ENCODE measurements at regions not wholly inside any gene's neighbourhood (a gene's known extent, or its start where the extent isn't known, plus 50 kb on each side); places are given as distances from the start of the nearest gene placed in this dataset.

- no peaks in the 10 kb centered on the region for H3K27me3 ChIP-seq (ENCODE audit: control insufficient read depth, insufficient read depth, low read length)
Measured at GRCh38 chr6:120147071-120147871, 797.7 kb upstream of the MAN1A1 start.

DNA sequence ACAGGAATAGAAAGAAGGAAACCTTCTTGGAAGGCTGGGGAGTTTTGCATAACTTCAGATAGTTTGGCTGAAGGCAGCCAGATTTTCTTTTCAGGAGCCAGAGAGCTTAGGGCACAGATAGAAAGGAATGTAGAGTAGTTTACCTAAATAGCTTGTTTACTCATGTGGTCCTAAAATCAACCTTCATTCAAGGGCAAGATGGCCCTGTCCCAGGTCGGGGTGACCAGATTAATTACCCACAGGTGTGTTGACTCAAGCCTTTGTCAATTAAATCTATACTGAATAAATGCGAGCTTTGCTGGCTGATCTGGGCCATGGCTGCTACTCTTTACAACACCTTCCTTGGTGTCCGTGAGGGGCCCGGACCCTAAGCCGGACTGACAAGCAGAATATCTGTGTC, 792.0 kb upstream of the MAN1A1 start:
- H3K27me3 ChIP-seq (ENCODE audit: control insufficient read depth, insufficient read depth, low read length): no peaks in the 10 kb centered on the region
- no peaks in the 10 kb centered on the region for H3K36me3 ChIP-seq (ENCODE audit: control insufficient read depth, low read depth, low read length)
- no peaks in the 10 kb centered on the region for H3K4me1 ChIP-seq (ENCODE audit: control insufficient read depth, low read depth, low read length)
- H3K9me3 ChIP-seq (ENCODE audit: control insufficient read depth, low read depth, low read length): no peaks in the 10 kb centered on the region
- no peak overlapping the region for H3K27ac ChIP-seq (ENCODE audit: low read length)
- H3K4me3 ChIP-seq (ENCODE audit: low read length): no peak overlapping the region
- no peak overlapping the region for H3K9ac ChIP-seq (ENCODE audit: low read length)

More at GRCh38 chr6:120147071-120147871, 797.7 kb upstream of the MAN1A1 start:
- H3K27ac ChIP-seq (ENCODE audit: low read length): no peak overlapping the region
- H3K9me3 ChIP-seq (ENCODE audit: control insufficient read depth, low read depth, low read length): no peaks in the 10 kb centered on the region
- H3K36me3 ChIP-seq (ENCODE audit: control insufficient read depth, low read depth, low read length): no peaks in the 10 kb centered on the region
- H3K4me1 ChIP-seq (ENCODE audit: control insufficient read depth, low read depth, low read length): no peaks in the 10 kb centered on the region
- H3K4me3 ChIP-seq (ENCODE audit: low read length): no peak overlapping the region
- H3K9ac ChIP-seq (ENCODE audit: low read length): no peak overlapping the region

DNA sequence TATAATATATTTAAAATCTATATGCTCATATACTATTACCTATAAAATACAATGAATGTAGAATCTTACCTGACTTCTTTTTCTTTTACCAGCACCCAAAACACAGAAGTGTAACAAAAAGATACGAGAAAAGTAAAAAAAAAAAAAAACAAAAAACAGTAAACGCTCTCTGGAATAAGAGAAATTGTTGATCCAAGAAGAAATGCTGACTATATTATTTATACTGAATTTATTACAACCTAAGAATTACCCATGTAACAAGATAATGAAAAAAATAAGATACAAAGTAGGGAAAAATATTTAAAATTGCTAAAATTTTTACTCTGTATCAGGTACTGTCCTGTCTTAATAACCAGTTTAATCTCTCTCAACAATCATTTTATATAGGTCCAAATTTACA, 787.9 kb upstream of the MAN1A1 start:
- no peaks in the 10 kb centered on the region for H3K27me3 ChIP-seq (ENCODE audit: control insufficient read depth, insufficient read depth, low read length)
- H3K9me3 ChIP-seq (ENCODE audit: control insufficient read depth, low read depth, low read length): no peaks in the 10 kb centered on the region
- H3K36me3 ChIP-seq (ENCODE audit: control insufficient read depth, low read depth, low read length): no peaks in the 10 kb centered on the region
- H3K4me3 ChIP-seq (ENCODE audit: low read length): no peak overlapping the region
- H3K9ac ChIP-seq (ENCODE audit: low read length): no peak overlapping the region
- H3K4me1 ChIP-seq (ENCODE audit: control insufficient read depth, low read depth, low read length): no peaks in the 10 kb centered on the region
- H3K27ac ChIP-seq (ENCODE audit: low read length): no peak overlapping the region

DNA sequence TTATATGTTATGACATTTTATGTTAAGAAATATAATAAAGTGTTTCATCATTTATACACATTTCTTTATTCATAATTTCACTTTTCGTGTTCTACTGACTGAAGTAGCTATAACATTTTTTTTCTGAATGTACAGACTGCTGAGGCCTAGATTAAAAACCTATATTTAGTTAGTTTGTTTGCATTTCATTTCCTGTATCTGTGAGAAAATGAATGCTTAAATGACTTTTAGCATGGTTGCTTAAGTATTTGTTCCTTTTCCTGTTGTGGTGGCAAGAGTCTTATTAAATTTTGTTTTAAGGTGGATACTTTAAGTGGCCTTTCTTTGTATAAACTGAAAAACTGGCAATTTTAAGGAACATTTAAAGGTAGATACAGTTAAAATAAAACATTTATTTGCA, 779.7 kb upstream of the MAN1A1 start:
- Histone ChIP-seq H3K27me3 (ENCODE audit: control insufficient read depth, insufficient read depth, low read length) (no peaks in the 10 kb centered on the region), H3K4me1 (ENCODE audit: control insufficient read depth, low read depth, low read length) (no peaks in the 10 kb centered on the region), H3K36me3 (ENCODE audit: control insufficient read depth, low read depth, low read length) (no peaks in the 10 kb centered on the region), H3K9me3 (ENCODE audit: control insufficient read depth, low read depth, low read length) (no peaks in the 10 kb centered on the region), H3K4me3 (ENCODE audit: low read length) (no peak overlapping the region), H3K27ac (ENCODE audit: low read length) (no peak overlapping the region), H3K9ac (ENCODE audit: low read length) (no peak overlapping the region)

DNA sequence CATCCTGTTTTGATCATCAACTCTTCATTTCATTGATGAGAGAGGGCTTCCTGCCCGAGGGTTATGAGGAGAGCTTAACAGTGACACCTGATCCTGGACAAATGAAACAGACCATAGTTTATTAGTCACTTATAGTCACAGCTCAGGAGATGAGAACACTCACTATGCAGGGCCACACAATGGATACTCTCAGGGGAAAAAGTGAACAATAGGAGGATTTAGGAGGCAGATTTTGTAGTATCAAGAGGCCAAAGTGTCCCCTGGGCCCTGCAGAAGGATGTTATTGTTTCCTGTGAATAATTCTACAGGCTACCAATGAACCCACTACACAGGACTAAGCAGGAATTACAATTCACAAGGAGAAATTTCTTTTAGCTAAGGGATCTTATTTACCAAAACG, 772.8 kb upstream of the MAN1A1 start:
- H3K9me3 ChIP-seq (ENCODE audit: control insufficient read depth, low read depth, low read length): no peaks in the 10 kb centered on the region

DNA sequence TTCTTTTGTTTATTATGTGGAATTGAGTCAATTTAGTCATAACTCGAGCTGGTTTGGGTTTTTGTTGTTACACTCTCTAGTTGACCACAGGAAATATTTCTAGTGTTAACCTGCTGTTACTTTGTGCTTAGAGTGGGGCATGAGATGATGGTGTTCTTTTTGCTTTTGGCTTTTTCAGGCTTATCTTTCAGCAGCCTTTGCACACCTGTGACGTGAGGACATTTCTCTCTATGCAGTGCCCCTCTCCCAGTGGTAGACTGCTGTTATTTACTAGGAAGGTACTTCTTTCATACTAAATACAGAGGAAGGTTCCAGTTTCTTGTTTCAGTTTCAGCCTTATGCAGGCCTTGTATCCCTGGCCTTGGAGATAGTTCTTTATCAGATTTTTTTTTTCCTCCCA, 766.8 kb upstream of the MAN1A1 start:
- H3K9ac ChIP-seq (ENCODE audit: low read length): no peak overlapping the region
- H3K9me3 ChIP-seq (ENCODE audit: control insufficient read depth, low read depth, low read length): no peaks in the 10 kb centered on the region
- no peak overlapping the region for H3K27ac ChIP-seq (ENCODE audit: low read length)
- H3K36me3 ChIP-seq (ENCODE audit: control insufficient read depth, low read depth, low read length): no peaks in the 10 kb centered on the region
- peaks cover 3% of the 10 kb centered on the region for H3K4me1 ChIP-seq (ENCODE audit: control insufficient read depth, low read depth, low read length)
- H3K27me3 ChIP-seq (ENCODE audit: control insufficient read depth, insufficient read depth, low read length): no peaks in the 10 kb centered on the region
- no peak overlapping the region for H3K4me3 ChIP-seq (ENCODE audit: low read length)

More for the DNA sequence above, 772.8 kb upstream of the MAN1A1 start:
- no peak overlapping the region for H3K9ac ChIP-seq (ENCODE audit: low read length)
- no peaks in the 10 kb centered on the region for H3K27me3 ChIP-seq (ENCODE audit: control insufficient read depth, insufficient read depth, low read length)
- H3K27ac ChIP-seq (ENCODE audit: low read length): no peak overlapping the region
- peaks cover 3% of the 10 kb centered on the region for H3K4me1 ChIP-seq (ENCODE audit: control insufficient read depth, low read depth, low read length)
- no peak overlapping the region for H3K4me3 ChIP-seq (ENCODE audit: low read length)
- no peaks in the 10 kb centered on the region for H3K36me3 ChIP-seq (ENCODE audit: control insufficient read depth, low read depth, low read length)

- H3K36me3 ChIP-seq (ENCODE audit: control insufficient read depth, low read depth, low read length): no peaks in the 10 kb centered on the region
- no peaks in the 10 kb centered on the region for H3K27me3 ChIP-seq (ENCODE audit: control insufficient read depth, insufficient read depth, low read length)
- H3K9ac ChIP-seq (ENCODE audit: low read length): no peak overlapping the region
- H3K4me3 ChIP-seq (ENCODE audit: low read length): no peak overlapping the region
- no peak overlapping the region for H3K27ac ChIP-seq (ENCODE audit: low read length)
- peaks cover 3% of the 10 kb centered on the region for H3K4me1 ChIP-seq (ENCODE audit: control insufficient read depth, low read depth, low read length)
- H3K9me3 ChIP-seq (ENCODE audit: control insufficient read depth, low read depth, low read length): no peaks in the 10 kb centered on the region
Measured at GRCh38 chr6:120112980-120113379, 763.4 kb upstream of the MAN1A1 start.

DNA sequence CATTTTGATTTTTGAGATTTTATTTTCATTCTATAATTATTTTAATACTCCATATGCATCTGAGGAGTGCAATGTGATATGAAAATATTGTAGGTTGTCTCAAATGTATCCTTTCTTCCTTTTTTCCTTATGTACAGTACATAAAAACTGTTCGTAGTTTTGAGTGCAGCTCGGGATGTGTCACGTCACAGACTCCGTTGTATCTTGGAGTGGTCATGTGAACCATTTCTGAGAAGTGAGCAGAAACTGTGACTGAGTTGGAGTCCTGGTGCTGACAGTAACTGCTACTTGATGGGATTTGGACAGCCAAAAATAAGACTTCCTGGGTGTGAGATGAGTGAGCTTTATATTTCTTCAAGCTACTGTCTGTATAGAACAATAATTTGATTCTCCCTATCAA, 761.4 kb upstream of the MAN1A1 start:
- no peak overlapping the region for H3K27ac ChIP-seq (ENCODE audit: low read length)
- no peaks in the 10 kb centered on the region for H3K9me3 ChIP-seq (ENCODE audit: control insufficient read depth, low read depth, low read length)
- no peaks in the 10 kb centered on the region for H3K4me1 ChIP-seq (ENCODE audit: control insufficient read depth, low read depth, low read length)
- no peaks in the 10 kb centered on the region for H3K36me3 ChIP-seq (ENCODE audit: control insufficient read depth, low read depth, low read length)
- H3K27me3 ChIP-seq (ENCODE audit: control insufficient read depth, insufficient read depth, low read length): no peaks in the 10 kb centered on the region
- no peak overlapping the region for H3K4me3 ChIP-seq (ENCODE audit: low read length)
- H3K9ac ChIP-seq (ENCODE audit: low read length): no peak overlapping the region

DNA sequence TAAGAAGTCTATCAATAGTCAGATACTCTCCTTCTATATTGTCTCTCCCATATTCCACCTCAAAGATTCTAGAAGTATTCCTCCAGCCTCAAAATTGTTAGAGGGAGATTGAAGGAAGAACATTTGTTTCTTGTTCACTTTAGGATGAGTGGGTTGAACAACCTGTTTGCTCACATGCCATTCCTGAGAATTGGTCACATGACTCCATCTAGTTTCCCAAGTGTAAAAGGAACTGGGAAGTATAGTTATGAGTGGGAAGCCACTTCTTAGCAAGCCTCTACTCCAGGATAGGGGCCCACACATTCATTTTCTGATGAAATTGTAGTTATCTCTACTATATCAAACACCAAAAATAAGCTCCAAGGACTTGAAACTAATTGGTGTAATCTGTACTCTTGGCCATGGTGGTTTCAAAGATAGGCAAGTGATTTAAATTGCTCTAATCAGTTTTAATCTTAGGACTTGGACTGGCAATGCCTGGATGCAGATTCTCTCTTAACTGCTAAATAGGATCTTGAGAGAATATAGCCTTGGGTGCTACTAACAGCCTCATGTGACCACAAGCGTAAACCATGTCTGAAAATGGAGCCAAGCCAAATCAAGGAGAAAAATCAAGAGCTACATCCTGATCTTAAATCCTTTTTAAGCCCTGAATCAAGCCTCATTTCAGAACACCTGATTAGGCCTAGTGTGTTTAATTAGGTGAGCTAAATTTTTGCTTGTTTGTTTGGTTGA, 758.7 kb upstream of the MAN1A1 start:
- no peak overlapping the region for H3K27ac ChIP-seq (ENCODE audit: low read length)

DNA sequence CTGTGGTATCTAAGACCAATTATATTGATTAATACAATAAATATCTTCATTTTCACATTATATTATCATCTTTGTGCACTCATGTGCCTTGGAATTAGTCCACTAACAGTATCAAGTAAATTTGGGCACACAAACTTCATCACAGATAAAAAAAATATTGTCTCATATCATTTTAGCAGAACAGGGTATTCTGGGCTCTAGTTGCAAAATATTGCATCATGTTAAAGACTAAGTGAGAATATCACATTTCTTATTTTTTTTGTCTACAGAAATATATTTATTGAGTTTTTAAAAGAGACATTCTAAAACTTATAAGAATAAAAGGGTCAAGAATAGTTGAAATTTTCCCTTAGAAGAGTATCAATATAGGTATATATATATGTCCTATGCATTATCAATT, 754.1 kb upstream of the MAN1A1 start:
- Histone ChIP-seq H3K4me1 (ENCODE audit: control insufficient read depth, low read depth, low read length) (no peaks in the 10 kb centered on the region), H3K4me3 (ENCODE audit: low read length) (no peak overlapping the region), H3K9me3 (ENCODE audit: control insufficient read depth, low read depth, low read length) (no peaks in the 10 kb centered on the region), H3K27ac (ENCODE audit: low read length) (no peak overlapping the region), H3K36me3 (ENCODE audit: control insufficient read depth, low read depth, low read length) (no peaks in the 10 kb centered on the region), H3K27me3 (ENCODE audit: control insufficient read depth, insufficient read depth, low read length) (no peaks in the 10 kb centered on the region), H3K9ac (ENCODE audit: low read length) (no peak overlapping the region)

More for the DNA sequence above, 758.7 kb upstream of the MAN1A1 start:
- no peak overlapping the region for H3K4me3 ChIP-seq (ENCODE audit: low read length)
- H3K27me3 ChIP-seq (ENCODE audit: control insufficient read depth, insufficient read depth, low read length): no peaks in the 10 kb centered on the region
- no peaks in the 10 kb centered on the region for H3K9me3 ChIP-seq (ENCODE audit: control insufficient read depth, low read depth, low read length)
- H3K36me3 ChIP-seq (ENCODE audit: control insufficient read depth, low read depth, low read length): no peaks in the 10 kb centered on the region
- no peak overlapping the region for H3K9ac ChIP-seq (ENCODE audit: low read length)
- H3K4me1 ChIP-seq (ENCODE audit: control insufficient read depth, low read depth, low read length): no peaks in the 10 kb centered on the region

GRCh38 chr6:120096696-120097260, 747.2 kb upstream of the MAN1A1 start:
- H3K4me1 ChIP-seq (ENCODE audit: control insufficient read depth, low read depth, low read length): no peaks in the 10 kb centered on the region
- H3K9ac ChIP-seq (ENCODE audit: low read length): no peak overlapping the region
- no peaks in the 10 kb centered on the region for H3K36me3 ChIP-seq (ENCODE audit: control insufficient read depth, low read depth, low read length)
- no peaks in the 10 kb centered on the region for H3K9me3 ChIP-seq (ENCODE audit: control insufficient read depth, low read depth, low read length)
- H3K4me3 ChIP-seq (ENCODE audit: low read length): no peak overlapping the region
- no peaks in the 10 kb centered on the region for H3K27me3 ChIP-seq (ENCODE audit: control insufficient read depth, insufficient read depth, low read length)
- H3K27ac ChIP-seq (ENCODE audit: low read length): no peak overlapping the region
